MCF 10A (cell line): ENCODE measurements at regions not wholly inside any gene's neighbourhood (a gene's known extent, or its start where the extent isn't known, plus 50 kb on each side); places are given as distances from the start of the nearest gene placed in this dataset.

Experiments
- BruUV-seq: library from RNA; stranded (reverse); fragments of 400-500 nt; replicated peaks from 2 replicates; lab custom pipeline; 2021; lab: Mats Ljungman, UMichigan
- CTCF ChIA-PET: fragments of 300-600 bp; sonication (Branson Sonifier 250); formaldehyde crosslinking; extraction: SDS; loops from one replicate; lab custom pipeline; 2021; ENCODE audit warnings: antibody characterized with exemption, inconsistent platforms; lab: Yijun Ruan, JAX
- POLR2A ChIA-PET: fragments of 300-600, 350-650 bp; sonication (Branson Sonifier 250); formaldehyde crosslinking; extraction: SDS; loops from one replicate; lab custom pipeline; 2020; ENCODE audit warnings: antibody characterized with exemption, inconsistent platforms; lab: Yijun Ruan, JAX
- DNase-seq: peaks from one replicate; pipeline ENCODE4 v3.0.0-alpha.2; 2018; ENCODE audit not compliant: unreplicated experiment
- H3K27ac Mint-ChIP-seq: one replicate; pipeline ENCODE4 v1.8.0; 2022; ENCODE audit warnings: mild to moderate bottlenecking, low read depth, mixed read lengths; ENCODE audit not compliant: unreplicated experiment
- H3K27me3 Mint-ChIP-seq: one replicate; pipeline ENCODE4 v1.8.0; 2022; ENCODE audit warnings: mixed read lengths; ENCODE audit not compliant: insufficient read depth, unreplicated experiment
- H3K36me3 Mint-ChIP-seq: one replicate; pipeline ENCODE4 v1.8.0; 2022; ENCODE audit warnings: mild to moderate bottlenecking, moderate library complexity, mixed read lengths; ENCODE audit not compliant: insufficient read depth, unreplicated experiment
- H3K4me1 Mint-ChIP-seq: one replicate; pipeline ENCODE4 v1.8.0; 2022; ENCODE audit warnings: mixed read lengths; ENCODE audit not compliant: insufficient read depth, unreplicated experiment
- H3K4me3 Mint-ChIP-seq: one replicate; pipeline ENCODE4 v1.8.0; 2022; ENCODE audit warnings: mild to moderate bottlenecking, moderate library complexity, mixed read lengths; ENCODE audit not compliant: unreplicated experiment
- H3K9me3 Mint-ChIP-seq: one replicate; pipeline ENCODE4 v1.8.0; 2022; ENCODE audit warnings: mixed read lengths; ENCODE audit not compliant: unreplicated experiment
- intact Hi-C: fragments of 100-400 bp; cut with micrococcal nuclease; formaldehyde crosslinking; loops from 2 replicates; pipeline ENCODE4 v1.14.1; 2022
- TF ChIP-seq, protein P1 (sequence below): fragments of 200-600 bp; IDR thresholded peaks from one replicate; pipeline ENCODE4 v1.8.0; 2022; ENCODE audit warnings: antibody characterized with exemption, mild to moderate bottlenecking; ENCODE audit not compliant: unreplicated experiment

DNA sequence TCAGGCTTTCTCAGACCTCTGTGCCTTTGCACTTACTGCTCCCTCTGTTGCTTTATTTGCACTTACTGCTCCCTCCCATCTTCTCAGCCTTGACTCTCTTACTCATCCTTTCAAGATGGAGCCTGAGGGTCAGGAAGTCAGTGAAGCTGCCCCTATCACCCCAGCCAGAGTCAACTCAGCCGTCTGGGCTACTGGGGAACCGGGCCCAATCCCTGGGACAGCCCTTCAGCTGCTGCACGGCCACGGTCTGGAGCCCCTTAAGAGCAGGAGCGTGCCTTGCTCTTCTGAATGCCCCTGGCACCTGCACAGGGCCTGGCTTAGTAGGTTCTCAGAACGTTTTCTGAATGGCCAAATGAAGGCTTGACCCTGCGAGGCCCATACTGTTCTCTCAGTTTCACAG, 244.4 kb downstream of the FOXD2 start:
- BruUV-seq = no TSS peak
- Mint-ChIP-seq H3K4me3 (no peak overlapping the region), H3K36me3 (peaks cover 10% of the 10 kb centered on the region), H3K27ac (no peak overlapping the region), H3K4me1 (no peaks in the 10 kb centered on the region), H3K9me3 (no peaks in the 10 kb centered on the region), H3K27me3 (no peaks in the 10 kb centered on the region)
- no peak for DNase-seq
- ChIA-PET POLR2A (no interaction called here), CTCF (interaction anchor here (0.7 kb wide), 1 partner anchor 246 kb away, joined by 3 read pairs; no protein-coding TSS in a partner anchor)
- intact Hi-C loops = no loop called here
- TF ChIP-seq, protein P1, sequence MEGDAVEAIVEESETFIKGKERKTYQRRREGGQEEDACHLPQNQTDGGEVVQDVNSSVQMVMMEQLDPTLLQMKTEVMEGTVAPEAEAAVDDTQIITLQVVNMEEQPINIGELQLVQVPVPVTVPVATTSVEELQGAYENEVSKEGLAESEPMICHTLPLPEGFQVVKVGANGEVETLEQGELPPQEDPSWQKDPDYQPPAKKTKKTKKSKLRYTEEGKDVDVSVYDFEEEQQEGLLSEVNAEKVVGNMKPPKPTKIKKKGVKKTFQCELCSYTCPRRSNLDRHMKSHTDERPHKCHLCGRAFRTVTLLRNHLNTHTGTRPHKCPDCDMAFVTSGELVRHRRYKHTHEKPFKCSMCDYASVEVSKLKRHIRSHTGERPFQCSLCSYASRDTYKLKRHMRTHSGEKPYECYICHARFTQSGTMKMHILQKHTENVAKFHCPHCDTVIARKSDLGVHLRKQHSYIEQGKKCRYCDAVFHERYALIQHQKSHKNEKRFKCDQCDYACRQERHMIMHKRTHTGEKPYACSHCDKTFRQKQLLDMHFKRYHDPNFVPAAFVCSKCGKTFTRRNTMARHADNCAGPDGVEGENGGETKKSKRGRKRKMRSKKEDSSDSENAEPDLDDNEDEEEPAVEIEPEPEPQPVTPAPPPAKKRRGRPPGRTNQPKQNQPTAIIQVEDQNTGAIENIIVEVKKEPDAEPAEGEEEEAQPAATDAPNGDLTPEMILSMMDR = no peak

DNA sequence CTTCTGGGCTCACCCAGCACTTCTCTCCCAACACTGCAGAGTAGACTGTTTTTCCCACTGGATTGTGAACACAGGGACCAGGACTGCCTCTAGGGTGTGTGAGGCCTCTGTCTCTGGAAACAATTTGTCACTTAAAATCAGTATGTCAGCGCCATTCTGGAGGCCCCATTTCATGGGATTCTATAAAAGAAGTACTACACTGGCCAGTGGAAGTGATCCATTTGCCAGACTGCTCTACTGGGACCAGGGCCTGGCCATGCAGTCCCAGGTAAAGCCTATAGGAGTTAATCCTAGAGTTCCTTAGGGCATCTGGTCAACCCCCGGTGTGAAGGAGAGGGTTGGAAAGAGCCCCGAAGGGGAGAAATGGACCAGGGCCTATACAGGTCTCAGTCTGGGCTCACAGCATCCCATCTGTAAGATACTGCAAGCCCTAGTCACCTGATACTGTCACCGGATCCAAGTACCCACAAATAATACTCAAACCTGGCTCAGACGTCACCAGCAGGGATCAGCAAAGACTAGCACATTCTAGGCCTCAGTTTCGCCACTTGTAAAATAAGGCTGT, 245.0 kb downstream of the FOXD2 start:
- no peaks in the 10 kb centered on the region for H3K27me3 Mint-ChIP-seq
- H3K27ac Mint-ChIP-seq = no peak overlapping the region
- no peaks in the 10 kb centered on the region for H3K4me1 Mint-ChIP-seq
- BruUV-seq = no TSS peak
- no peaks in the 10 kb centered on the region for H3K9me3 Mint-ChIP-seq
- H3K36me3 Mint-ChIP-seq = peaks cover 10% of the 10 kb centered on the region
- CTCF ChIA-PET = interaction anchor here (1.7 kb wide), 1 partner anchor 245 kb away, joined by 7 read pairs; the partner anchor contains the start of gene FOXD2
- TF ChIP-seq, protein P1 = no peak
- POLR2A ChIA-PET = no interaction called here
- DNase-seq = no peak
- intact Hi-C loops = no loop called here
- no peak overlapping the region for H3K4me3 Mint-ChIP-seq

DNA sequence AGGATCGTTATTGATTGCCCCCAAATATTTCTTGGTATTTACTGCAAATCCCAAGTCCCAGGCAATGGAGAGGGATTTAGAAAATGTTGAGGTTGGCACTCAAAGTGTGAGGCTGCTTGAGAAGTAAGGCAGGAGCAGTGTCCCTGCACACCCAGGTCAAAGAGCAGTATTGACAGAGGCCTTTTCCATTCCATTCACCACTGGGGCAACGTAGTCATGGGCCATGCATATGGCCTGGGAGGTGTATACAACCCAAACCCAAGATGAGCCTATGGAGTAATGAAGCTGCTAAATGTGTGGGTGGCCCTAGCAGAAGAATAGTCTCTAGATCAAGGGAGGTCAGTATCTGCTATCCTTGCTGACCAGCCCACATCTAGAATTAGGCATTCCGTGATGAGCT, 245.6 kb downstream of the FOXD2 start:
- peaks cover 7% of the 10 kb centered on the region for H3K36me3 Mint-ChIP-seq
- TF ChIP-seq, protein P1 = no peak
- intact Hi-C loops = no loop called here
- no peak overlapping the region for H3K4me3 Mint-ChIP-seq
- H3K27me3 Mint-ChIP-seq = no peaks in the 10 kb centered on the region
- DNase-seq = no peak
- no peaks in the 10 kb centered on the region for H3K4me1 Mint-ChIP-seq
- no peak overlapping the region for H3K27ac Mint-ChIP-seq
- ChIA-PET POLR2A (no interaction called here), CTCF (interaction anchor here (1.7 kb wide), 1 partner anchor 246 kb away, joined by 7 read pairs; the partner anchor contains the start of gene FOXD2)
- no peaks in the 10 kb centered on the region for H3K9me3 Mint-ChIP-seq
- BruUV-seq = no TSS peak

DNA sequence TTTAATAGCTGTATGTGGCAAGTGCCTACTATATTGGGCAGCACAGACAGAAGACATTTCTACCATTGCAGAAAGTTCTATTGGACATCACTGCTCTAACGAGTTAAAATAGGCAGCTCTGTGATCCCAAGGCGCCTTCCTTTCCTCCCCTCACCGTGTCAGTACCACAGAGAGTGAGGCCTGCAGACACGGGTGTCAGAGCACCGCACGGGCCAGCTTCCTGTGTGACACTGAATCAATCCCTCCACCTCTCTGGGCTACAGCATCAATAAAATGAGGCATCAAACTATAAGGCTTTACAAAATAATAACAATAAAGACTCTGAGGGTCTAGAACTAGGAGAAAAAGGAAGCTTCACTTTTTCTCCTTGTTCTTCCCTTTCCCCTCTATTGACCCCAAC, 246.7 kb downstream of the FOXD2 start:
- Mint-ChIP-seq H3K36me3 (peaks cover 4% of the 10 kb centered on the region), H3K4me3 (no peak overlapping the region), H3K9me3 (no peaks in the 10 kb centered on the region), H3K27me3 (no peaks in the 10 kb centered on the region), H3K27ac (no peak overlapping the region), H3K4me1 (no peaks in the 10 kb centered on the region)
- POLR2A ChIA-PET = no interaction called here
- TF ChIP-seq, protein P1 = no peak
- intact Hi-C loops = no loop called here
- DNase-seq = no peak
- no TSS peak for BruUV-seq
- CTCF ChIA-PET = interaction anchor here (0.6 to 1.7 kb wide), 6 partner anchors 11 to 247 kb away, joined by 3 to 10 read pairs (median 5); partner anchors contain the start of gene FOXD2
